ENCODE measurements at regions not wholly inside any gene's neighbourhood (a gene's known extent, or its start where the extent isn't known, plus 50 kb on each side); places are given as distances from the start of the nearest gene placed in this dataset.
"Not testable (repeated sequence)": the region's sequence is repeated elsewhere in the genome, so short reads cannot be mapped to it uniquely, and the experiment has no call there.

DNA sequence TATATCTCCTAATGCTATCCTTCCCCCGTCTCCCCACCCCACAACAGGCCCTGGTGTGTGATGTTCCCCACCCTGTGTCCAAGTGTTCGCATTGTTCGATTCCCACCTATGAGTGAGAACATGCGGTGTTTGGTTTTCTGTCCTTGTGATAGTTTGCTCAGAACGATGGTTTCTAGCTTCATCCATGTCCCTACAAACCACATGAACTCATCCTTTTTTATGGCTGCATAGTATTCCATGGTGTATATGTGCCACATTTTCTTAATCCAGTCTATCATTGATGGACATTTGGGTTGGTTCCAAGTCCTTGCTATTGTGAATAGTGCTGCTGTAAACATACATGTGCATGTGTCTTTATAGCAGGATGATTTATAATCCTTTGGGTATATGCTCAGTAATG, 79.1 kb upstream of the NAA35 start:
- TF ChIP-seq, protein P1, sequence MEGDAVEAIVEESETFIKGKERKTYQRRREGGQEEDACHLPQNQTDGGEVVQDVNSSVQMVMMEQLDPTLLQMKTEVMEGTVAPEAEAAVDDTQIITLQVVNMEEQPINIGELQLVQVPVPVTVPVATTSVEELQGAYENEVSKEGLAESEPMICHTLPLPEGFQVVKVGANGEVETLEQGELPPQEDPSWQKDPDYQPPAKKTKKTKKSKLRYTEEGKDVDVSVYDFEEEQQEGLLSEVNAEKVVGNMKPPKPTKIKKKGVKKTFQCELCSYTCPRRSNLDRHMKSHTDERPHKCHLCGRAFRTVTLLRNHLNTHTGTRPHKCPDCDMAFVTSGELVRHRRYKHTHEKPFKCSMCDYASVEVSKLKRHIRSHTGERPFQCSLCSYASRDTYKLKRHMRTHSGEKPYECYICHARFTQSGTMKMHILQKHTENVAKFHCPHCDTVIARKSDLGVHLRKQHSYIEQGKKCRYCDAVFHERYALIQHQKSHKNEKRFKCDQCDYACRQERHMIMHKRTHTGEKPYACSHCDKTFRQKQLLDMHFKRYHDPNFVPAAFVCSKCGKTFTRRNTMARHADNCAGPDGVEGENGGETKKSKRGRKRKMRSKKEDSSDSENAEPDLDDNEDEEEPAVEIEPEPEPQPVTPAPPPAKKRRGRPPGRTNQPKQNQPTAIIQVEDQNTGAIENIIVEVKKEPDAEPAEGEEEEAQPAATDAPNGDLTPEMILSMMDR (conservative IDR thresholded peaks at IDR 0.05; ENCODE audit: low read length) = not testable (repeated sequence)
- TF ChIP-seq EZH2phosphoT487 (IDR thresholded peaks at IDR 0.05; ENCODE audit: borderline replicate concordance) = not testable (repeated sequence)

Measured in Loucy (cell line).